ENCODE measurements at regions not wholly inside any gene's neighbourhood (a gene's known extent, or its start where the extent isn't known, plus 50 kb on each side); places are given as distances from the start of the nearest gene placed in this dataset.
"Not testable (repeated sequence)": the region's sequence is repeated elsewhere in the genome, so short reads cannot be mapped to it uniquely, and the experiment has no call there.

- H3K27me3 ChIP-seq = no peaks in the 10 kb centered on the region
- H3K4me1 ChIP-seq = peaks cover 0 to 5% of the 10 kb centered on the region in 2 donors
- TF ChIP-seq, protein P1, sequence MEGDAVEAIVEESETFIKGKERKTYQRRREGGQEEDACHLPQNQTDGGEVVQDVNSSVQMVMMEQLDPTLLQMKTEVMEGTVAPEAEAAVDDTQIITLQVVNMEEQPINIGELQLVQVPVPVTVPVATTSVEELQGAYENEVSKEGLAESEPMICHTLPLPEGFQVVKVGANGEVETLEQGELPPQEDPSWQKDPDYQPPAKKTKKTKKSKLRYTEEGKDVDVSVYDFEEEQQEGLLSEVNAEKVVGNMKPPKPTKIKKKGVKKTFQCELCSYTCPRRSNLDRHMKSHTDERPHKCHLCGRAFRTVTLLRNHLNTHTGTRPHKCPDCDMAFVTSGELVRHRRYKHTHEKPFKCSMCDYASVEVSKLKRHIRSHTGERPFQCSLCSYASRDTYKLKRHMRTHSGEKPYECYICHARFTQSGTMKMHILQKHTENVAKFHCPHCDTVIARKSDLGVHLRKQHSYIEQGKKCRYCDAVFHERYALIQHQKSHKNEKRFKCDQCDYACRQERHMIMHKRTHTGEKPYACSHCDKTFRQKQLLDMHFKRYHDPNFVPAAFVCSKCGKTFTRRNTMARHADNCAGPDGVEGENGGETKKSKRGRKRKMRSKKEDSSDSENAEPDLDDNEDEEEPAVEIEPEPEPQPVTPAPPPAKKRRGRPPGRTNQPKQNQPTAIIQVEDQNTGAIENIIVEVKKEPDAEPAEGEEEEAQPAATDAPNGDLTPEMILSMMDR (IDR thresholded peaks at IDR 0.05) = no peak
- TF ChIP-seq POLR2A (IDR thresholded peaks at IDR 0.05) = no peak
- H3K27ac ChIP-seq = no peak overlapping the region
- intact Hi-C loops (cut with DNase I) = no loop called here
- no peak overlapping the region for H3K4me3 ChIP-seq (replicated peaks in 1 of 3)
- 74 to 90% methylated on average over 4 of the region's 4 CpGs for WGBS, 2 donors
- no peak for DNase-seq
- no peaks in the 10 kb centered on the region for H3K36me3 ChIP-seq
- no peaks in the 10 kb centered on the region for H3K9me3 ChIP-seq
These were observed 81.2 kb upstream of the RUNX3 start for GRCh38 chr1:25011275-25011674.

GRCh38 chr1:25009671-25010262 is 79.7 kb upstream of the RUNX3 start:
- no peak for DNase-seq
- no peak overlapping the region for H3K27ac ChIP-seq
- no peaks in the 10 kb centered on the region for H3K36me3 ChIP-seq
- no peak overlapping the region for H3K4me3 ChIP-seq (replicated peaks in 1 of 3)
- no peaks in the 10 kb centered on the region for H3K9me3 ChIP-seq
- TF ChIP-seq, protein P1 (IDR thresholded peaks at IDR 0.05) = no peak
- TF ChIP-seq POLR2A (IDR thresholded peaks at IDR 0.05) = no peak
- intact Hi-C loops (cut with DNase I) = no loop called here
- no peaks in the 10 kb centered on the region for H3K27me3 ChIP-seq
- peaks cover 0 to 5% of the 10 kb centered on the region in 2 donors for H3K4me1 ChIP-seq
- 95 to 100% methylated on average over 3 of the region's 3 CpGs for WGBS, 2 donors

DNA sequence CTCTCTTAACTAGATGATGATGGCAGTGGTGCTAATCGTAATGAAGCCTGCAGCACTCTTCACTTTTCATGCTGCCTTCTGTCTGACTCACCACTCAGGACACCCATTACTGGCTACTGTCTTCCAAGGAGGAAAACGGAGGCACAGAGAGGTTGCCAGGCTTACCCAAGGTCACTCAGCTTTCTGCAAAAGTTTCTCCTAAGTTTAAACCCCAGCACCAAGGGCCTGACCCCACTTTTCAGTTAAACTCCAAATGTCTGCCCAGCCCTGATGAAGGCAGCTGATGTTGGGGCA is 78.1 kb upstream of the RUNX3 start:
- 79 to 86% methylated on average over 2 of the region's 2 CpGs for WGBS, 2 donors
- DNase-seq = no peak
- H3K36me3 ChIP-seq = no peaks in the 10 kb centered on the region
- no peak overlapping the region for H3K4me3 ChIP-seq (replicated peaks in 1 of 3)
- H3K27ac ChIP-seq = no peak overlapping the region
- no peaks in the 10 kb centered on the region for H3K27me3 ChIP-seq
- intact Hi-C loops (cut with DNase I) = no loop called here
- H3K4me1 ChIP-seq = peaks cover 0 to 5% of the 10 kb centered on the region in 2 donors
- no peaks in the 10 kb centered on the region for H3K9me3 ChIP-seq
- TF ChIP-seq, protein P1 (IDR thresholded peaks at IDR 0.05) = no peak
- no peak for TF ChIP-seq POLR2A (IDR thresholded peaks at IDR 0.05)

DNA sequence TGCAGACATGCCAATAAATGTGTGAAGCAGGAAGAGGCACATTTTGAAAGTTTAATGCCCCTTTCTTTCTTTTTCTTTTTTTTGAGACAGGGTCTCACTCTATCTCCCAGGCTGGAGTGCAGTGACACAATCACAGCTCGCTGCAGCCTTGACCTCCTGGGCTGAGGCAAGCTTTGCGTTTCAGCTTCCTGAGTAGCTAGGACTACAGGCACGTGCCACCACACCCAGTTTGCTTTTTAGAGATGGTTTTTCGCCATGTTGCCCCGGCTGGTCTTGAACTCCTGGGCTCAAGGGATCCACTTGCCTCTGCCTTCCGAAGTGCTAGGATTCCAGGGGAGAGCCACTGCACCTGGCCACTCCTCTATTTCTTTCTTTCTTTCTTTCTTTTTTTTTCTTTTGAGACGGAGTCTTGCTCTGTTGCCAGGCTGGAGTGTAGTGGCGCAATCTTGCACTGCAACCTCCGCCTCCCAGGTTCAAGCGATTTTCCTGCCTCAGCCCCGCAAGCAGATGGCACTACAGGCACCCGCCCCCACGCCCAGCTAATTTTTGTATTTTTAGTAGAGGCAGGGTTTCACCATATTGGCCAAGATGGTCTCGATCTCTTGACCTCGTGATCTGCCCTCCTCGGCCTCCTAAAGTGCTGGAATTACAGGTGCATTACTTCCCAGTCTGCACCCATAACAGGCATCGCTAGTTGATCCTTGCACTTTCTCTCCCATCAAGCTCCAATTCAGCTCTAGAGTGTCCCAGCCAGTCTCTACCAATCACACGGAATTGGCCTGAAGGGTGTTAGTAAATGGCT is 77.5 kb upstream of the RUNX3 start:
- DNase-seq; H3K9me3 ChIP-seq; H3K27ac ChIP-seq; H3K4me1 ChIP-seq; H3K27me3 ChIP-seq; intact Hi-C loops (cut with DNase I); H3K4me3 ChIP-seq (replicated peaks in 1 of 3); H3K36me3 ChIP-seq: not testable (repeated sequence)
- WGBS, 2 donors = 64 to 71% methylated on average over 18 of the region's 18 CpGs

DNA sequence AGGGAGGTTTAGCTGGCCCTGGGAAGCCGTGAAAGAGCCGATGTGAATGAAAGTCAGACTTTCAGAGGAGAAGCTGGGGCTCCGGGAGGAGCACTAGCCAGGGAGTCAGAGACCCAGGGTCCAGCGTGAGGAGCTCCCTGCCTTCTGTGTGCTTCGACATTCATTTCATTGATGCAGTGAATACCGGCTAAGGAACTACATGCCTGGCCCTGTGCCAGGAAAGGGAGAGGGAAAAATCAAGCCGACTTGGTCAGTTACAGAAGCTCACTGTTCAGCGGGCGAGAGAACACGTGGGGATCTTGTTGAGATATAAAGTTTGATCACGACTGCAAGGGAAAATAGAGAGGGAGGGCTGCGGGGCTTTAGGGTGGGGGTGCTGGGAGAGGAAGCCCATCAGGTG is 76.7 kb upstream of the RUNX3 start:
- peak; percentile 50 to 57 for DNase-seq
- H3K27me3 ChIP-seq = no peaks in the 10 kb centered on the region
- no peaks in the 10 kb centered on the region for H3K36me3 ChIP-seq
- no peak overlapping the region for H3K27ac ChIP-seq
- H3K4me3 ChIP-seq (replicated peaks in 1 of 3) = no peak overlapping the region
- peaks cover 0 to 5% of the 10 kb centered on the region in 2 donors for H3K4me1 ChIP-seq
- no peaks in the 10 kb centered on the region for H3K9me3 ChIP-seq
- no peak for TF ChIP-seq POLR2A (IDR thresholded peaks at IDR 0.05)
- TF ChIP-seq, protein P1 (IDR thresholded peaks at IDR 0.05) = no peak
- intact Hi-C loops (cut with DNase I) = no loop called here
- 18% methylated on average over 12 of the region's 12 CpGs for WGBS, 2 donors

Measured in thyroid gland (tissue), 4 donors.